Breast epithelium (tissue), 4 donors: ENCODE measurements at regions not wholly inside any gene's neighbourhood (a gene's known extent, or its start where the extent isn't known, plus 50 kb on each side); places are given as distances from the start of the nearest gene placed in this dataset.

Experiments
- DNase-seq, 2 donors: peaks; one replicate each; pipeline ENCODE4 v3.0.0-alpha.2; 2019; ENCODE audit warnings: low spot score in 2 of 2
- H3K27ac ChIP-seq, 2 donors: fragments of 200-600 bp; sonication (generic) in 1 of 2; one replicate each; pipeline ENCODE4 v1.5.1; 2016 to 2019; ENCODE audit warnings: mild to moderate bottlenecking in 1 of 2
- H3K27me3 ChIP-seq, 2 donors: fragments of 200-600 bp; sonication (generic) in 1 of 2; one replicate each; pipeline versions ENCODE4 v1.5.1 to v1.6.0; 2017 to 2019; ENCODE audit warnings: control low read depth in 1 of 2, mild to moderate bottlenecking in 1 of 2
- H3K36me3 ChIP-seq: fragments of 200-600 bp; one replicate; pipeline ENCODE4 v1.5.1; 2019
- H3K4me1 ChIP-seq, 2 donors: fragments of 200-600 bp; sonication (generic); one replicate each; pipeline ENCODE4 v1.5.1; 2016 to 2019; ENCODE audit warnings: control low read depth in 1 of 2
- H3K4me3 ChIP-seq, 3 donors: fragments of 200-600 bp; sonication (generic); 1 replicate in 2 of 3; 2 replicates in 1 of 3; pipeline ENCODE4 v1.5.1; 2016 to 2019; ENCODE audit warnings: mild to moderate bottlenecking in 3 of 3, moderate library complexity in 2 of 3
- H3K9me3 ChIP-seq, 2 donors: fragments of 200-600 bp; sonication (generic) in 1 of 2; one replicate each; pipeline ENCODE4 v1.5.1; 2016 to 2019; ENCODE audit warnings: control low read depth in 1 of 2
- CTCF ChIP-seq, 3 donors: fragments of 450-650 bp; IDR thresholded peaks; one replicate each; pipeline ENCODE4 v1.5.1; 2016 to 2017; ENCODE audit warnings: antibody characterized with exemption in 3 of 3, mild to moderate bottlenecking in 3 of 3, moderate library complexity in 3 of 3
- POLR2A ChIP-seq: fragments of 450-650 bp; IDR thresholded peaks from one replicate; pipeline ENCODE4 v1.6.1; 2016; ENCODE audit warnings: antibody characterized with exemption, mild to moderate bottlenecking, moderate library complexity
- POLR2AphosphoS5 ChIP-seq, 3 donors: sonication (generic); formaldehyde crosslinking; IDR thresholded peaks; one replicate each; pipeline ENCODE4 v1.6.1; 2017; ENCODE audit warnings: antibody characterized with exemption in 3 of 3
- intact Hi-C: fragments of 100-400 bp; cut with DNase I; formaldehyde crosslinking; loops from one replicate; pipeline ENCODE4 v1.15.1; 2023; ENCODE audit warnings: low total_unique reads

- Histone ChIP-seq H3K27me3 (no peaks in the 10 kb centered on the region), H3K4me1 (no peaks in the 10 kb centered on the region), H3K27ac (no peak overlapping the region), H3K4me3 (no peak overlapping the region), H3K9me3 (no peaks in the 10 kb centered on the region), H3K36me3 (no peaks in the 10 kb centered on the region)
- TF ChIP-seq POLR2AphosphoS5 (IDR thresholded peaks at IDR 0.05) (no peak), CTCF (IDR thresholded peaks at IDR 0.05) (no peak), POLR2A (no peak)
- no peak for DNase-seq
- intact Hi-C loops, result loop anchor here (5.0 kb wide), 1 partner anchor 898 kb away; no protein-coding TSS in a partner anchor
These were observed 87.5 kb upstream of the RNF152 start for GRCh38 chr18:61980355-61980754.

- no peaks in the 10 kb centered on the region for H3K36me3 ChIP-seq
- no peak overlapping the region for H3K27ac ChIP-seq
- H3K4me3 ChIP-seq, result no peak overlapping the region
- TF ChIP-seq POLR2AphosphoS5 (IDR thresholded peaks at IDR 0.05), result no peak
- no peak for TF ChIP-seq CTCF (IDR thresholded peaks at IDR 0.05)
- no peak for TF ChIP-seq POLR2A
- intact Hi-C loops, result no loop called here
- H3K9me3 ChIP-seq, result no peaks in the 10 kb centered on the region
- no peak for DNase-seq
- no peaks in the 10 kb centered on the region for H3K27me3 ChIP-seq
- no peaks in the 10 kb centered on the region for H3K4me1 ChIP-seq
These were observed 82.9 kb upstream of the RNF152 start for GRCh38 chr18:61975526-61976326.

- Histone ChIP-seq H3K4me1 (no peaks in the 10 kb centered on the region), H3K27me3 (no peaks in the 10 kb centered on the region), H3K9me3 (no peaks in the 10 kb centered on the region), H3K36me3 (no peaks in the 10 kb centered on the region), H3K27ac (no peak overlapping the region), H3K4me3 (no peak overlapping the region)
- TF ChIP-seq POLR2A, result no peak
- no peak for TF ChIP-seq POLR2AphosphoS5 (IDR thresholded peaks at IDR 0.05)
- TF ChIP-seq CTCF (IDR thresholded peaks at IDR 0.05), result no peak
- no peak for DNase-seq
- intact Hi-C loops, result no loop called here
These were observed 80.7 kb upstream of the RNF152 start for GRCh38 chr18:61973273-61974115.

DNA sequence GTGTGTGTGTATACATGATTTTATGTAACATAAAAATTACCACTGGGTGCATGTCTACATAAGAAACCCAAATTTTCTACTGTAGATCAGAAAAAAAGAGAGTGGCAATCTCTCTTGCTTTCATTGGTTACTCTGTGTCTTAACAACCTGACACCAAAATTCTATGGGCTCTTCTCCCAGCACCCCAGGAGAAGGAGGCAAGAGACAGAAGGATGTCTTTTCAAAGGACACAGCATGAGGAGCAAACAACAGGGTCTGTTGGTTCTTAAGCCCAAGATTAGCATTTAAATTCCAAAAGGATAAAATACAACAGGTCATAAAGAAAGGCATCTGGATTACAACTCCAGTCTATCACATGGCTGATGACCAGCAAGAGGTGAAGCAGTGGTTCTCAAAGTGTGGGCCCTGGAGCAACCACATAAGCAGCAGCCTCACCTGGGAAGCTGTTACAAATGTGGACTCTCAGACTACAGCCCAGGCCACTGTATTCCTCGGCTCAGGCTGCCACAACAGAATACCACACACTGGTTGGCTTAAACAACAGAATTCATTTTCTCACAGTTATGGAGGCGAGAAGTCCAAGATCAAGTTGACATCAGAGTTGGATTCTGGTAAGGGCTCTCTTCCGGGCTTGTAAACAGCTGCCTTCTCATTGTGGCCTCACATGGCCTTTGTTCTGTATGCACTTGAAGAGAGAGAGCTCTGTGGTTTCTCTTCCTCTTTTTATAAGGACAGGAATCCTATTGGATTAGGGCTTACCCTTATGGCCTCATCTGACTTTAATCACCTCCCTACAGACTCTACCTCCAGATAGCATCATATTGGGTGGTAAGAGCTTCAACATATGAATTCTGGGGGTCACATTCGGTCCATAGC is 79.8 kb upstream of the RNF152 start:
- intact Hi-C loops, result no loop called here
- Histone ChIP-seq H3K9me3 (no peaks in the 10 kb centered on the region), H3K36me3 (no peaks in the 10 kb centered on the region), H3K4me1 (no peaks in the 10 kb centered on the region), H3K4me3 (no peak overlapping the region), H3K27ac (no peak overlapping the region), H3K27me3 (no peaks in the 10 kb centered on the region)
- TF ChIP-seq POLR2AphosphoS5 (IDR thresholded peaks at IDR 0.05) (no peak), CTCF (IDR thresholded peaks at IDR 0.05) (no peak), POLR2A (no peak)
- DNase-seq, result no peak
